OCI-LY1 (cell line): ENCODE measurements at regions not wholly inside any gene's neighbourhood (a gene's known extent, or its start where the extent isn't known, plus 50 kb on each side); places are given as distances from the start of the nearest gene placed in this dataset.

Experiments
- H2AFZ ChIP-seq: fragments of 200-600 bp; sonication (generic), shearing (Covaris generic); 2 replicates; pipeline ENCODE4 v1.6.0; 2014; ENCODE audit warnings: antibody characterized with exemption, mild to moderate bottlenecking, low read length
- H3F3A ChIP-seq: fragments of 200-600 bp; sonication (generic), shearing (Covaris generic); 2 replicates; pipeline ENCODE4 v1.6.0; 2014; ENCODE audit warnings: mild to moderate bottlenecking, antibody characterized with exemption, low read length, moderate library complexity; ENCODE audit not compliant: insufficient read depth
- H3K27ac ChIP-seq: fragments of 200-600 bp; sonication (generic); 2 replicates; pipeline ENCODE4 v1.5.1; 2014; ENCODE audit warnings: low read length, mixed run types, mild to moderate bottlenecking, low read depth; ENCODE audit not compliant: poor library complexity, severe bottlenecking
- H3K27me3 ChIP-seq: fragments of 200-600 bp; sonication (generic); 2 replicates; pipeline ENCODE4 v1.6.0; 2014; ENCODE audit warnings: antibody characterized with exemption, mild to moderate bottlenecking, low read length, moderate library complexity; ENCODE audit not compliant: insufficient read depth
- H3K36me3 ChIP-seq: fragments of 200-600 bp; sonication (generic); 2 replicates; pipeline ENCODE4 v1.6.1; 2014; ENCODE audit warnings: mild to moderate bottlenecking, antibody characterized with exemption, low read length, moderate library complexity, mixed read lengths; ENCODE audit not compliant: insufficient read depth
- H3K4me1 ChIP-seq: fragments of 200-600 bp; sonication (generic); 2 replicates; pipeline ENCODE4 v1.5.1; 2014; ENCODE audit warnings: mild to moderate bottlenecking, low read length, moderate library complexity; ENCODE audit not compliant: insufficient read depth, severe bottlenecking
- H3K4me2 ChIP-seq: fragments of 200-600 bp; sonication (generic), shearing (Covaris generic); 2 replicates; pipeline ENCODE4 v1.6.1; 2014; ENCODE audit warnings: low read length
- H3K4me3 ChIP-seq: fragments of 200-600 bp; sonication (generic); 2 replicates; pipeline ENCODE4 v1.5.1; 2014; ENCODE audit warnings: low read length, low read depth, mild to moderate bottlenecking, mixed read lengths; ENCODE audit not compliant: poor library complexity, severe bottlenecking
- H3K79me2 ChIP-seq: fragments of 200-600 bp; shearing (Covaris generic); 2 replicates; pipeline ENCODE4 v1.6.1; 2016; ENCODE audit warnings: mixed run types, low read length, mixed read lengths; ENCODE audit not compliant: insufficient read depth
- H3K9ac ChIP-seq: fragments of 200-600 bp; sonication (generic), shearing (Covaris generic); 2 replicates; pipeline ENCODE4 v1.6.1; 2014; ENCODE audit warnings: mild to moderate bottlenecking, low read length, mixed read lengths
- H3K9me2 ChIP-seq: fragments of 200-600 bp; sonication (generic), shearing (Covaris generic); 2 replicates; pipeline ENCODE4 v1.6.1; 2014; ENCODE audit warnings: low read depth, mild to moderate bottlenecking, low read length, mixed read lengths
- H3K9me3 ChIP-seq: fragments of 200-600 bp; shearing (Covaris generic); 2 replicates; pipeline ENCODE4 v1.6.1; 2014; ENCODE audit warnings: low read length, mixed read lengths
- H4K20me1 ChIP-seq: fragments of 200-600 bp; sonication (generic), shearing (Covaris generic); 2 replicates; pipeline ENCODE4 v1.6.0; 2016; ENCODE audit warnings: mild to moderate bottlenecking, low read length; ENCODE audit not compliant: insufficient read depth
- EZH2 ChIP-seq: fragments of 200-600 bp; sonication (generic), shearing (Covaris generic); IDR thresholded peaks from 2 replicates; pipeline ENCODE4 v1.8.0; 2017; ENCODE audit warnings: borderline replicate concordance, mixed run types, mild to moderate bottlenecking, antibody characterized with exemption, low read length, moderate library complexity, mixed read lengths
- TF ChIP-seq, protein P1 (sequence below): fragments of 200-600 bp; sonication (generic), shearing (Covaris generic); IDR thresholded peaks from 2 replicates; pipeline ENCODE4 v1.5.1; 2017; ENCODE audit warnings: mild to moderate bottlenecking, antibody characterized with exemption, low read length, moderate library complexity, mixed read lengths

DNA sequence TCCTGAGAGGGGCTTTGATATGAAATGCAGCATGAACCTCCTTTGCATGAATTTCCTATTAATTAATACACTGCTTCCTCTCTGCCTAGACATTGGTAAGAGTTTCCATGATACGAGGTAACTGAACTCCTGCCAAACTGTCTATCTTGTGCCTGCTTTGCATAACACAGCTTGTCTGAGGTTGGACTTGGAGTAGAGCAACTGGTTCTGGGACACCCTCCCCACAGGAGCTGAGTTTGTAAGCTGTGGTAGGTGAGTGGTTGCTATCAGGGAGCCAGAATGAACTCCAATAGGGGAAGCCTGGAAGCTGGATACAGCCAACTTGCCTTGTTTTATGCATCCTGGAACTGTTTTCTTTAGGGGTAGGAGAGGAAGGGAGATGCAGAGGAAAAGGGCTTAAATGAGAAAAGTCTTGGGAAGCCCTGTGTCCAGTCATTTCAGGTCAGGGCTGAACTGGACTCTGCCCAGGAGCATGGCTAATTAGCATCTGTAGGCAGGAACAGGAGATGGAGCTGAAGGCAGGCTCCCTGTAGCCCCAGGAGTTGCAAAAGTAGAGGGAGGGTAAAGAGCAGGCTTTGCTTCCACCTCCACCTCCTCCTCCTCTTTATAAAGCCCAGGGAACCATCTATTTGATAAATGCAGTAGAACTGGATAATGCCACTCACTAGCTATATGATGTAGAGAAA lies 73.2 kb upstream of the GPR158 start:
- H3K27ac ChIP-seq: no peak overlapping the region
- no peaks in the 10 kb centered on the region for H3K36me3 ChIP-seq
- no peak overlapping the region for H2AFZ ChIP-seq
- H3K9ac ChIP-seq: no peak overlapping the region
- H4K20me1 ChIP-seq: no peaks in the 10 kb centered on the region
- no peaks in the 10 kb centered on the region for H3K27me3 ChIP-seq
- no peak for TF ChIP-seq EZH2
- TF ChIP-seq, protein P1, sequence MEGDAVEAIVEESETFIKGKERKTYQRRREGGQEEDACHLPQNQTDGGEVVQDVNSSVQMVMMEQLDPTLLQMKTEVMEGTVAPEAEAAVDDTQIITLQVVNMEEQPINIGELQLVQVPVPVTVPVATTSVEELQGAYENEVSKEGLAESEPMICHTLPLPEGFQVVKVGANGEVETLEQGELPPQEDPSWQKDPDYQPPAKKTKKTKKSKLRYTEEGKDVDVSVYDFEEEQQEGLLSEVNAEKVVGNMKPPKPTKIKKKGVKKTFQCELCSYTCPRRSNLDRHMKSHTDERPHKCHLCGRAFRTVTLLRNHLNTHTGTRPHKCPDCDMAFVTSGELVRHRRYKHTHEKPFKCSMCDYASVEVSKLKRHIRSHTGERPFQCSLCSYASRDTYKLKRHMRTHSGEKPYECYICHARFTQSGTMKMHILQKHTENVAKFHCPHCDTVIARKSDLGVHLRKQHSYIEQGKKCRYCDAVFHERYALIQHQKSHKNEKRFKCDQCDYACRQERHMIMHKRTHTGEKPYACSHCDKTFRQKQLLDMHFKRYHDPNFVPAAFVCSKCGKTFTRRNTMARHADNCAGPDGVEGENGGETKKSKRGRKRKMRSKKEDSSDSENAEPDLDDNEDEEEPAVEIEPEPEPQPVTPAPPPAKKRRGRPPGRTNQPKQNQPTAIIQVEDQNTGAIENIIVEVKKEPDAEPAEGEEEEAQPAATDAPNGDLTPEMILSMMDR: no peak
- H3K4me1 ChIP-seq: no peaks in the 10 kb centered on the region
- no peak overlapping the region for H3K4me3 ChIP-seq
- no peaks in the 10 kb centered on the region for H3K79me2 ChIP-seq
- H3K4me2 ChIP-seq: no peak overlapping the region
- H3K9me2 ChIP-seq: no peaks in the 10 kb centered on the region
- no peaks in the 10 kb centered on the region for H3F3A ChIP-seq
- H3K9me3 ChIP-seq: no peaks in the 10 kb centered on the region

DNA sequence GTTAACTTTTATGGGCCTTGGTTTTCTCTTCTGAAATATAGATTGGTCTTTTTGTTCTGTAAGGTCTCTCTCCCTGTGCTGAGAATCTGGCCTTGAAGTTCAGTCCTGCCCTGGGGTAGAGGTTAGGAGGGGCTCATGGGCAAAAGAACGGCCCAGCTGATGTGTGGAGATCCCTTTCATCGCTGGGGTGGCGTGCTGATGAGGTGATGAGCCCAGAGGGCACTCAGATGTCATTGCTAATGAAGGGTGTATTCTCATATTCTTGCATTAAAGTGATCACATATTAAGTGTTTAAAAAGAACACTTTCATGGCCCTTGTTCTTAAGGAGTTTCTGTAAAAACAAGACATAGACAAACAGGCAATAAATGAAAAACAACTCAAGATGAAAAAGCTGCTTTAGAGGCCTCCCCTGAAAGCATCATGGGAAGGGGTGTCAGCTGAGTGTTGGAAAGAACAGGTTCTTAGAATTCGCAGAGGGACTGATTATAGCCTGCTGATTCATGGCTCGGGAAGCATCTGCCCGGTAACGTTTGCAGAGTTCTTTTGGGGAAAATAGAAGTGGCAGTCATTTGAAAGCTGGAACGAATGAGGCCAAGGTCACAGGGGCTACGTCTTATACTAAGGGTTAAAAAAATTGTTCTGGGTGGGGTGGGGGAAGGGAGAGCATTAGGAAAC lies 72.5 kb upstream of the GPR158 start:
- H3K79me2 ChIP-seq: no peaks in the 10 kb centered on the region
- no peak overlapping the region for H2AFZ ChIP-seq
- H3K27me3 ChIP-seq: no peaks in the 10 kb centered on the region
- no peaks in the 10 kb centered on the region for H3K4me1 ChIP-seq
- no peaks in the 10 kb centered on the region for H3K9me2 ChIP-seq
- H3K9ac ChIP-seq: no peak overlapping the region
- H3F3A ChIP-seq: no peaks in the 10 kb centered on the region
- no peaks in the 10 kb centered on the region for H4K20me1 ChIP-seq
- H3K36me3 ChIP-seq: no peaks in the 10 kb centered on the region
- no peak overlapping the region for H3K27ac ChIP-seq
- TF ChIP-seq EZH2: no peak
- TF ChIP-seq, protein P1: no peak
- no peaks in the 10 kb centered on the region for H3K9me3 ChIP-seq
- H3K4me3 ChIP-seq: no peak overlapping the region
- no peak overlapping the region for H3K4me2 ChIP-seq

DNA sequence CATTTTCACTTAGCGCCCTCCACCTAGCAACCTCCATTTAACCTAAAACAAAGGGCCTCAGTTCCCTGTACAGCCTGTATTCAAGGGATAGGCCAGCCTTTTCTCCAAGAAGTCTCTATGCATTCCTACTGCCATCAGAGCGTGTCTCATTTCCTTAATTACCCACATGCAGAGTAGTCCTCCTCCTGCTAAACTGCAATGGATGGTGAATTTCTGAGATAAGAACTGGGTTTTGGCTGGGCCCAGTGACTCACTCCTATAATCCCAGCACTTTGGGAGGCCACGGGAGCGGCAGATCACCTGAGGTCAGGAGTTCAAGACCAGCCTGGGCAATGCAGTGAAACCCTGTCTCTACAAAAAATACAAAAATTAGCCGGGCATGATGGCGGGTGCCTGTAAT lies 71.1 kb upstream of the GPR158 start:
- H3K27ac ChIP-seq: no peak overlapping the region
- H3K4me2 ChIP-seq: no peak overlapping the region
- no peaks in the 10 kb centered on the region for H3F3A ChIP-seq

More for the DNA sequence above, 71.1 kb upstream of the GPR158 start:
- TF ChIP-seq, protein P1: no peak
- no peak for TF ChIP-seq EZH2
- H3K79me2 ChIP-seq: no peaks in the 10 kb centered on the region
- no peak overlapping the region for H2AFZ ChIP-seq
- H3K9ac ChIP-seq: no peak overlapping the region
- H3K9me2 ChIP-seq: no peaks in the 10 kb centered on the region
- H3K4me3 ChIP-seq: no peak overlapping the region
- no peaks in the 10 kb centered on the region for H3K27me3 ChIP-seq
- H3K9me3 ChIP-seq: no peaks in the 10 kb centered on the region
- H3K4me1 ChIP-seq: no peaks in the 10 kb centered on the region
- no peaks in the 10 kb centered on the region for H3K36me3 ChIP-seq
- H4K20me1 ChIP-seq: no peaks in the 10 kb centered on the region
